Stimulated activated CD8-positive, alpha-beta memory T cell treated with anti-CD3 and anti-CD28 coated beads, Interleukin-15, amount 100 ng/mL, for 24 hours (primary cell): ENCODE measurements at regions not wholly inside any gene's neighbourhood (a gene's known extent, or its start where the extent isn't known, plus 50 kb on each side); places are given as distances from the start of the nearest gene placed in this dataset.

Experiments
- DNase-seq: peaks from one replicate; pipeline ENCODE4 v3.0.0-alpha.2; 2020; ENCODE audit warnings: low read depth

DNA sequence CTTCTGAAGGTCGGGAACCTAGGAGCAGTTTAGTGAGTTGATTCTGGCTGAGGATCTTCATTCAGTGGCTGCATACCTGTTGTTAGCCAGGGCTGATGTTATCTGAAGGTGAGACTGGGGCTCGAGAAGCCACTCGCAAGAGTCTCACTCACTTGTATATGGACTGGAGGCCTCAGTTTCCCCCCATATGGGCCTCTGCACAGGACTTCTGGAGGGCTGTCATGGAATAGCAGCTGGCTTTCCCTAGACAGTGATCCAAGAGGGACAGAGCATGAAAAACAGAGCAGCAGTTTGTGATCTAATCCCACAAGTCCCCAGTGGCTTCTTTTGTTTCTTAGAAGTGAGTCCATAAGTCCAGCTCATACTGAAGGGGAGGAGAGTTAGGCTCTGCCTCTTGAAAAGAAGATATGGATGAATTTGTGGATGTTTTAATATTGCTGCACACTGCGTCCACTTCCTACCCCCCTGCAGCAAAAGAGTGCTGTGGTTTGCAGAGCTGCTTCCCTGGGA, 623.4 kb downstream of the CDH26 start:
- no peak for DNase-seq

DNA sequence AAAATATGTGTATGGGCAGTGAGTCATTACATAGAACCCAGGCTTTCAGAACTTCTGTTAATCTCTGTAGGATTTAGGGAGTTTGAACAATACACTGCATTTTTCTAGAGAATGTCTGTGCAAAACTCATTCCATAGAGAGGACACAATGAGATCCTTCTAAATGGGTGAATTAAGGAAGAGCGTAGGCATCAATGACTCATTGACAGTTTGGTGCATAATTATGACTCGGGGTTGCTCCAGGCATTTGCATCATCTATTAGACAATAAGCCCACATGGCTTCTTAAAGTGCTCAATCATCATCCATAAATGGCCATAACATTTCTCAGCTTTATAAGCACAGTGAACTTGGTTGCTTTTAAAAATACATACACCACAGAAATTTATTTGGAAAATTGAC, 625.5 kb downstream of the CDH26 start:
- no peak for DNase-seq

DNA sequence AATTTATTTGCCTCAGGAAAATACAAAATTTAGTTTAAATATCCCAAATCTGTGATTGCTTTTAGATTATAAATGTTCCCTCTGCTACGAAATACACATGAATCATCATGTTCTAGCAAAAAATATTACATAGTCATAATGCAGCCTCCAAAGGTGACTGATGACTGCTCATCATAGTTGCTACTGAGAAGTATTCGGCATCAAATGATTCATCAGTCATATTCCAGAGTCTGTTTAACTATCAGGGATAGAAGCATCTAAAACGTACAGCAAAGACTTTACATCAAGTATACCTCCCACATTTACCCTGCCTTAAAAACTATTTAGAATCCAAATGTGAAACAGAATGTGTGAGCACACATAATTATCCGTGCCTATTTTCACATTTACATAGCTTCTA, 626.0 kb downstream of the CDH26 start:
- DNase-seq = no peak

DNA sequence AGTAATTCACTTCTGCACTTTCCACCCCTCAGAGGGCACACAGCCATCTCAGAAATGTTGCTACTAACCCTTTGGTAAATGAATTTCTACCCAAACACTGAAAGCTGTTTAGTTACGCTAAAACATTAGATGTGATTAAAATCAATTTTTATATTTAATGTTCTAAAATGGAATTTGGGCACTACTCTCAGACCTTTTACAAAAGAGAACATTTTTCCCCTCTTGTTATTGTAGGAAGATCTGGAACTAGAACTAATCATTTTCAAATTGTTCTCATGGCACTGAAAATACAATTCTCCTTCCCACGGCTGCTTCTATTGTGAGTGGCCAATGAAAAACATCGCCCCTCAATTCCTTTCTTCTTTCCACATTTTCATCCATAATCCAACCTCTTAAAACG, 627.4 kb downstream of the CDH26 start:
- no peak for DNase-seq

DNA sequence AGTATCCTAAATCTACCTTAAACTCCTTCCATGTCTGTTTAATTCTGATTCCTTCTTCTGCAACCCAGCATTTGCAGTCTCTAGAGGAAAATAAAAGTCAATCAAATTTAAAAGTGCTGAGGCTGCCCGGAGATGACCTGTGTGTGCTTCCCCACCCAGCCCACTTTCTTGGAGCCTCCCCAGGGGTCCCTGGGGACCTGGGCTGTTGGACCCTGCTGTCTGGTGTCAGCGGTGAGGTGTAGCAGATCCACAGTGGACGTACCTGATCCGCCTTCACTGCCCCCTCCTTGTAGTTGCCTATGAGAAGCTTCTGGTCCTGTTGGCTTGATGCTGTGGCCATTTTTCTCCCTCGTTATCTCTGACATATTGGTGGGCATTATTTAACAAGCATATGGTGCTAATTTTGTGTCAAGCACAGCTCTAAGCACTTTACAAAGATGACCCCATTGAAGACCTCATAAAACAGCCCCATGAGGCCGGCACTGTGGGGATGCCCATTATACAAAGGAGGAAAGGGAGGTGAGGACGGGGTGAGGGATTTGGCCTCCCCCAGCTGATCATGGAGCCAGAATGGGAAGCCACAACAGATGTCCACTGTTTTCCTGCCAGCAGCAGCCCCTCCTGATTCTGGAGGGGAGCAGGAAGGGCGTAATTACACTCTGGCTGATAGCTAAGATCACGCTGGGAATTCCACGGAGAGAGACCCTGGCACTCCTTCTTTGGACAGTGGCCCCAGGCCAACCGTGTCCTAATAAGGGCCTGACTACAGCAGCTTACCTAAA, 628.2 kb downstream of the CDH26 start:
- no peak for DNase-seq

DNA sequence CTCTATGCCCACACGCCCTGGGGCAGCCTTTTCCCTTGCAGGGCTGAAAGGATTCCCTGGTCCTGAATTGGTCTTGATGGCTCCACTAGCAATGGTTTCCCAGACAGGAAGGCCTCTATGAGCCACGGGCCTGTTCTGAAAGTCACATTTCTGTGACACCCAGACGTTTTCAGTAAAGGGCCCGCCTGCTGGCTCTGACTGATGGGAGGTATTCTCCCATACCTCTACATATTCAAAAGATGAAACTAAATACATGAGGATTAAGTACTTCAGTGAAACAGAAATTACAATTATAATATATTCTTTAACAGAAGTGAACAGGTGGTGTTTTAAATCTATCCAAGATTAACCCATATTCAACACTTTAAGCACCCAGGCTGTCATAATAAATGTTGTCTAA, 629.8 kb downstream of the CDH26 start:
- no peak for DNase-seq

DNA sequence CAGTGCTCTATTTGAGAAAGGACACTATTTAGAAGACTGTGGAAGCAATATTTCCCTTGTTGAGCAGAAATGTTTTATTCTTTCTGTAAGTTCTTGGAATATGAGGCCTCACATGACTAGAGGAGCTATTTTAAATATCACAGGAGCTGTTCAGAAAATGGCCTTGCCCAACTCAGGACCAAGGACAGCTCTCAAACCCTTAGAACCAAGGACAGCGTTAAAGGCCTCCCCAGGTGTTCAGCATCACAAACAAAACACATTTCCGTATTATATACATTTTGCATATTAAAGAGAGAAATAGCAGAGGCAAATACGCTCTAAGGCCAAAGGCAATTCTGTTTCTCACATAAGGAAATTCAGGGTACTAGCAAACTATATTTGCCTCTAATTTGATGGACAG, 631.4 kb downstream of the CDH26 start:
- no peak for DNase-seq

DNA sequence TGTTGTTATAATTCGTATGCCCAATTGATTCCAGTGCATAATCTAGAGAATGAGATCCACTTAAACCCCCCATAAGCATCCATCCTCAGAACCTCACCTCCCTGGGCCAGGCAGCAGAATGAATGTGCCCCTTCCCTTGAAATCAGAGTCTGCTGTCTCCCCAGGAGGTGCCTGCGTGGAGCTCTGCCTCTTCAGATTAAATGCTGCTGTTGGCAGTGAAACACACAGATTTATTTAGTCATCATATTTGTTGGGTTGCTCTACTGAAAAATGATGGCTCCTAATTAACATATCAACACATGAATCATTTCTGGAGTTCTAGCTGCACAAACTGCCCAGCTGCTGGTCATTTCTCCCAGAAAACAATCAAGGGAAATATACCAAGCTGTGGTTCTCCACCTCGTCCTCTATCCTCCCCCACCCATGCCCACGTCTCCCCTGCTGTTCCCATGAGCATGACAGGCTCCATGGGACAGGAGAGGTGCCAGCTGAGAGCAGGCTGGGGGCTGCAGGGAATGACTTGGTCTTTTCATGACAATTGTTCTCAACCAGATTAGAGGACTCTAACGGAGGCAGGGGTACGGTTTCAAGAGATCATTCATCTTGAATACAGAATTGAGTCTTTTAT, 633.1 kb downstream of the CDH26 start:
- no peak for DNase-seq

DNA sequence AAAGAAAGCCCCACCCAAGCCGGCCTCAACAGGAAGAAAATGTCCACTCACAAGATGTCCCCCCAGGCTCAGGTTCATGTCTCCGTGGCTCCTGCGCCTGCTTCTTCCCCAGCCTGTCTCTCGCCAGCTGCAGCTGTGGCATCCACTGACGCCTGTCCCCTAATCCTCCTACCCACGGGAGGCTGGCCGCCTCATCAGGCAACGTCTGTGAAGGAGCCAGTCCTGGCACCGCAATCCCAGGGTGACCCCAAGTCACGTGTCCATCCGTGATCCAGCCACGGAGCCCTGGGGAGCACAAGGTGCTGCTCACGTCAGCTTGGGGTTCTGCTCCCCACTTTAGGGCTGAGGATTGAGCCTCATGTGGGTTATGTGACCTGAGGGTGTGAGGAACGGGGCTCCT, 640.3 kb downstream of the CDH26 start:
- DNase-seq = no peak

DNA sequence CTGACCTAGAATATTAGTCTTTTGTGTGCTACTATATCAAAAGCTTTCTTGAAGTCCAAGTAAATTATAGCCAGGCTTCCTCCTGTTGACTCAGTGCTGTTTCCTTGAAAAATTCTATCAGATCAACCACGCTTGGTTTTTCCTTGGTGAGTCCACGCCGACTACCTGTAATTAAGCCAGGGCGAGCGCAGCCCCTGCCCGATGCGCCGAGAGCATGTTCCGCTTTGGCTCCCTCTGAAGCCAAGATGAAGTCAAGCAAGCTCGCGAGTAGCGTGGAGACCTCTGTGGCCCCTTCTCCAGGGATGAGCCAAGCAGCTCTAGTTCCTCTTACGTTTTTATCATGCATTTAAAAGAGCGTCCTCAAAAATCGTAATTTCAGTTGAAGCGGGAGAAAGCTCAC, 641.2 kb downstream of the CDH26 start:
- no peak for DNase-seq

DNA sequence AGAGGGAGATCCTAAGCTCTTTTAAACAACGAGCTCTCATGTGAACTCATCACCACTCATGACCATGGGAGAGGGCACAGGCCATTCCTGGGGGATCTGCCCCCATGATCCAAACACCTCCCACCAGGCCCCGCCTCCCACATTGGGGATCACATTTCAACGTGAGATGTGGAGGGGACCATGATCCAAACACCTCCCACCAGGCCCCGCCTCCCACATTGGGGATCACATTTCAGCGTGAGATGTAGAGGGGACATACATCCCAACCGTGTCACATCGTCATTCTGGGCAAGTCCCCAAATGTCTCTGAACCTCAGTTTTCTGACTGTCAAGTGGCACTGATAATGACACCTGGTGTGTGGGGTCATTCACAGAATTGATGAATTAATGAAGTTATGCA, 641.8 kb downstream of the CDH26 start:
- DNase-seq = no peak

DNA sequence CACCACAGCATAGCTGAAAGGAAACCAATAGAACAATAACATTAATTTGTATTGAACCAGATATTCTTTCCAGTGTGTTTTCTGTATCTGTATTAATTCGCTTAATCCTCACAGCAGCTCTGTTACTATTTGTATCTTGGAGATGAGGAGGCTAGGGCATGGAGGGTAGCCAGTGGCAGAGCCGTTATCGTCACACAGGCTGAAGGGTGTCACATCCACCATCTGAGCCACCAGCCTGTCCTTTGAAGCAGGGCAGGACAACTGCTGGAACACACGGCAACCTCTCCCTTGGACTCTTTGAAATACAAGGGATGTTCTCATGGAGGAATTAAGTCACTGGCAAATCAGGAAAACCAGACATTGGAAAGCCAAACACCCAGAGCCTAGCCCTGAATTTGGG, 628.0 kb upstream of the CDH4 start:
- DNase-seq = no peak

DNA sequence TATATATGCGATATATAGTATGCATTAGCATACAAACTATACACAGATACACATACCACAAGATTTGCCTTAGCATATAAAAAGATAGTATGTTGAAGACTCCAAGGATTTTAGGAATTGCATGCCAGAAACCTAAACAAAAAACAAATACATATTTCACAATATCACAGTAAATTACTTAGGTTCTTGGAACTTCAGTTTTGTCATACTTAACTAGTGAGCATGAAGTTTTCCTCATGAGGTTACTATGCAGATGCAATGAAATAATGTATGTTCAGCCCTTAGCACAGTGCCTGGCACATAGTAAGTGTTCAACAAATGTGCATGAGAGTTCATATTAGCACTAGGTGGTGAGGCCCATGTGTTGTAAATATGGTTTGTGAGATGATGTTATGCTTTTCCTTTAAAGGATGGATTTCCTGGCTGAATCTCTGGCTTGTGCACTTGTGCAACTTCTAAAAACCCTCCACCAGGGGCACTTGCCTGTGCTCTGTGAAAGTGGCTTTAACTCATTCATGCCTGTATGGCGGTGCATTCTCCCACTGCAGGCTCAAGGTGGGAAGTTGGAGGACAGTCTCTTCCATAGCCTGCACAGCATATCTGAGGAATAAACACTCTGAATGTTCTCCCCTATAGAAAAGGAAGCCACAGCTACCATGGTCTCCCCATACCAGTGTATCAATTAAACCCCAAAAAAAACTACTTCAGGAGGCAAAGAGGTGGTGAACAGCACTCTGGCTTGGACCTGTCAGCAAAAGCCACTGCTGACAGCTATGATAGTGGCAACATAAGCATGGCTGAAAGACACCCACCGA, 624.1 kb upstream of the CDH4 start:
- no peak for DNase-seq

DNA sequence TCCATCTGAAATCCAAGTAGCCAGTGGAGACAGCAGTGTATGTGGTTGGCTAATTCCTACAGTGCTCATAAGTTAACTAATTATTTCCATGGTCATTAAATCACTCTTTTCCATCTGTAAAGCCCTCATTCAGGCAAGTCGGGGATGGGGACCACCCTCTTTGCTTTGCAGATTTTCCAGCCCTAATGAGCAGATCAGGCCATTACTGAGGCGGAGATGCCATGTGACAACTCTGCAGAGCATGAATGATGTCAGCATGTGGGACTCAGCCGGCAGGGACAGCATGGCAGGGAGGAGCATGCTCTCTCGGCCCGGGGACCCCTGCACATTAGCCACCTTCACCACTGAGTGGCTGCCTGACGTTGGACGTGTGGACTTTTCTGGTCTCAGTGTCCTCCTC, 623.3 kb upstream of the CDH4 start:
- DNase-seq = no peak

DNA sequence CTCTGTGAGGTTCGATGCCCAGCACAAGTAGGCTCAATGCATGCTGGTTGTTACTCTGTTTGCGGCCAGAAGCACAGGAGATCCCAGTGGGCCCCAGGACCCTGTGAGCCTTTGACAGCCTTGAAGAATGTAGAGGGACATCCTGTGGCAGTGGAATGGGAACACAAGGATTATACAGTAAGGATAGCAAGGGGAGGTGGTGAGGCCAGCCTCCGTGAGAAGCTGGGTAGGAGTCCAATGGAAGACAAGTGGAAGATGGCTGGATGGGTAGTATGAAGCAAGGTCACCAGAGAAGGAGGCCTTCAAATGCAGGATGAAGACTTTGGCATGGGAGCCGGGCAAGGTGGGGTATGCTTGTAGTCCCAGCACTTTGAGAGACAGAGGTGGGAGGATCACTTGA, 622.9 kb upstream of the CDH4 start:
- DNase-seq = no peak

DNA sequence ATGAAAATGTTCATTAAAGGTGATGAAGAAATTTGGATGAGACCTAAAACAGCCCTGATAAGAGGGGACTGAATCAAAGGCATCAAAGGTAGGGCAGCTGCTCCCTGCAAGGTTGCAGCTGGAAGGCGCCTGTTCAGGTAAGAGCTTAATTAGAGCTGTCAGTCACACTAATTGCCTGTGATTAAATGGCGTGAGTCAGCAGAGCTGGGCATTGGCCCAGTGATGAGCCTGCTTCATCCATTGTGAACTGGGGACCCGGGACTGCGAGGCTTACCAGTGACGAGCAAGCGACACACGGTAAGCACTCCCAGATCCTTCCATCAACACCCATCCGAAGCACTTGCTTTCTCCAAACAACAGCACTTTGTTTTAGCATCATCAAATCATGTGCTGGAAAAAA, 621.5 kb upstream of the CDH4 start:
- DNase-seq = no peak

DNA sequence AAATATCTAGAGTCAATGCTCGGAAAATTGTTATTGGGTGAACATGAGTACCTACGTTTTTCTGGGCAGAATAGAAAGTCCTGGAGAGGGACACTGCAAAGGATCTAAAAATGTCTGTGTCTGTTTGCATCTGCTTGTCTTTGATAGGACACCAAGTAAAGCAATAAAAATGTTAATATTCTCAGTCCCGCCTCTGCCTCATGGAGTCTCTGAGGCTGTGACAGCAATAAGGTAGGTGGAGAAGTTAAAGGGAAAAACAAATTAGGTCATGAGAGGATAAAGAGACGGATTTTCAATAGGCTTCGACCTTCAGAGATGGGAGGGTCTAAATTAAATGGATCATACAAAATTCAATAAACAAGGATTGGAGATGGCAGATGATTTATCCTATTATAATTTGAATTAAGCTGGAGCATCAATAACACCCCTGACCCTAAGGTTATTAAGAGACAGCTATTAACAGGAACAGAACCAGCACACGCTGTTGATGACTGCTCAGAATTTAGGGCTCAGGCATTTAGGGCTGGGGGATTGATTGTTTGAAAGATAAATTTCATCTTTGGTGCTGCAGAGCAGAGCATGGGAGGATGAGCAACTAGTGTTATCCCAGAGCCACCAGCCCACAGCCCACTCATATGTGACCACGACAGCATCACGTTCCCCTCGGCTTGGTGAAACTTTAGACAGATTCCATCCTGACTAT, 620.3 kb upstream of the CDH4 start:
- DNase-seq = no peak

DNA sequence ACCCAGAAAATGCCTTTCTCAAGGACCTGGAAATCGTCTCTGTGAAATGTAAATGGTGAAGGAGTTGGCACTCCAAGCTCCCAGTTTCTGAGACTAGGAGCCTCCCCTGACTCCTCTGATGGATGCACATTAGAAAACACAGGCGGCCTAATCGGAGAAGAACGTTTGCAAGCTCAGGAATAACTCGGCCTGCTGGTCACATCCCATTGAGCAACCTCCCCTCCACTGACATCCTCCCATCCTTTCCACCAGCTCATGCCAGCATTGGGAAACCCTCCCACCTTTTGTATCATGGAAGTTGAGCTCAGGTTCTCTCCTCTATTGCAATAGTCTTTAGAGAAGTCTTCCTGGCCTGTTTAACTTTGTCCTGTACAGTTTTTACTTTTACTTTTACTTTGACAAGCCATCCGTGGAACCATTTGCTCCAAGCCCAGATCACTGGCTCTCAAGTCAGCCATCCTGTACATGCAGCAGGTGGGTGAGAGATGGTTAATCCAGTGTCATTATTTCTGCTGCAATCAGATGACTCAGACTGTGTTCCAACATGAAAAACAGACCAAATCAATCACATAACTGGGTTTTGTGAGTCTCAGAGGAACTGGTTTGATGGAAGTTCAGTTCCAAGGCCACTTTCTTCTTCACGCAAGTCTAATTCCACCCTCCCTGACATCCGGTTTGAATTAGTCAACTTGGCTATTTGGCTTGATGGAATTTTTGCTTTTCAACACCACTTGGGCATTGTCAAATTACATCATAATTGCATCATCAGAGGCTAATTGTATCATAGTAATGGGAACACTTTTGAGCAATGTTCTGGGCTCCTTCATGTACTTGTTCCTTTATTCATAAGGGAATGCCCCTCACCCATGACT, 619.4 kb upstream of the CDH4 start:
- DNase-seq = no peak

DNA sequence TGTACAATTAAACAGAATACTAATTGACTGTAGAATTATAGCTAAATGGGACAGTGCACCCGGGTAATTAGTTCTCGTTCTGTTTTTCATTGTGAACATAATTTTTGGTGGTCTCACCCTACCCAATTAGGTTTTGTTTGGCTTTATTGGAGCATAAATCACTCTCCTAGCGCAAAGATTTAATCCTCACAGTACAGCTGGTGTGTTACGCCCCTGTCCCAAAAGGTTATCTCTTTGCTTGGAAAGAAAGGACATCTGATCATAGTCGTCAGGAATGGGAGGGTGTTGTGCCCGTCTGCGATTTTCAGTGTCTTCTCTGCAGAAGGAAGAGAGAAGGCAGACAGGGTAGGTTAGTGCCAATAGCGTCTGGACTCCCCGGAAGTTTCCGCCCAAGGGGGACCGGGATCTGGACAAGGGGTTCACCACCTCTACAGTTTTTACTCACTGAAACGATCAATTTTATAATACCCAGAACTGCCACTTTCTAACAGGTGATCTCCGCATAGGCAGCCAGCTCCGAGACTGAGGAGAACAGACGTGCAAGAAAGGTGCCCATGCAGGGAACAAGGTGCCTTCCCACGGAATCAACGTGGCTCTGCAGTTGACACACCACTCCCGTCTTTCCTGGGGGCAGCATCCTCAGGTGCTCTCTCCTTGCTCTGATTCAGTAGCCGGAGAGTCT, 617.4 kb upstream of the CDH4 start:
- no peak for DNase-seq

DNA sequence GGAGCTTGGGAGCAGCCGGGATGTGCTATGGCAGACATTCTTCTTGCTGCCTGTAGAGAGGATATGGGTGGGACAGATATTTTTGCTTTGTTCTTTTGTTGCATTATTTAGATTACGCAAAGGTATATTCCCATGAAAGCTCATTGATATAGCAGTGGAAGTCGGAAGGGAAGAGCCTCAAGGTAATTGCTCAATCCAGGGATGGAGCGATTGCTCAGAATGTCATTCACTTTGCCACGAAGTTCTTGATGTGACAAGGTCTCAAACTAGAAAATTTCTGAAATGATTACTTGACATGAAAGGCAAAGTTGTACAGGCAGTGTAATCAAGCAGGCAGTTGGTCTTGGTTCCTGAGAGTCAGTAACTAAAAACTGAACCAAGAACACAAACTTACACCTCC, 615.6 kb upstream of the CDH4 start:
- DNase-seq = no peak

DNA sequence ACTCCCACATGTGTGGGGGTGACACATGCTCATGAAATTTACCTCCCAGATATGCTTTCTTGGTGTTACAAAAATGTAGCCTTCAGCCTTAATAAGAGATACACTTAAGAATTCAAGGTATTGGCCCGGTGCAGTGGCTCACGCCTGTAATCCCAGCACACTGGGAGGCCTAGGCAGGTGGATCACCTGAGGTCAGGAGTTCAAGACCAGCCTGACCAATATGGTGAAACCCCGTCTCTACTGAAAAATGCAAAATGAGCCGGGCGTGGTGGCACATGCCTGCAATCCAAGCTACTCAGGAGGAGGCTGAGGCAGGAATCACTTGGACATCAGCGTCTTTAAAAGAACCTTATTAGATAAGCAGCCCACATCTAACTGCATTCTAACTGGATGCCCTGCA, 614.3 kb upstream of the CDH4 start:
- DNase-seq = no peak
